Fibroblast of lung (primary cell): ENCODE measurements at regions not wholly inside any gene's neighbourhood (a gene's known extent, or its start where the extent isn't known, plus 50 kb on each side); places are given as distances from the start of the nearest gene placed in this dataset.

Experiments used
- DNase-seq, 2 donors: peaks; one replicate each; pipeline versions ENCODE4 v3.0.0 to v3.0.0-alpha.2; 2010; ENCODE audit warnings: low read depth in 2 of 2
- H2AFZ ChIP-seq: 2 replicates; pipeline ENCODE4 v1.5.1; 2012; ENCODE audit warnings: low read length, control low read depth, inconsistent platforms
- H3K27ac ChIP-seq: 2 replicates; pipeline ENCODE4 v1.5.1; 2011; ENCODE audit warnings: low read length, control low read depth; ENCODE audit not compliant: insufficient read depth
- H3K27me3 ChIP-seq: 2 replicates; pipeline ENCODE4 v1.5.1; 2011; ENCODE audit warnings: mild to moderate bottlenecking, low read length; ENCODE audit not compliant: control insufficient read depth, insufficient read depth
- H3K36me3 ChIP-seq: 2 replicates; pipeline ENCODE4 v1.5.1; 2011; ENCODE audit warnings: low read length; ENCODE audit not compliant: control insufficient read depth, insufficient read depth
- H3K4me1 ChIP-seq: 2 replicates; pipeline ENCODE4 v1.5.1; 2011; ENCODE audit warnings: low read length; ENCODE audit not compliant: control insufficient read depth, insufficient read depth; ENCODE audit errors: extremely low read depth
- H3K4me2 ChIP-seq: 2 replicates; pipeline ENCODE4 v1.5.1; 2011; ENCODE audit warnings: low read length, control low read depth; ENCODE audit not compliant: insufficient read depth; ENCODE audit errors: extremely low read depth
- H3K4me3 ChIP-seq, 4 experiments: fragments of 200-600 bp in 1 of 4; sonication (generic) in 1 of 4; replicated peaks in 1 of 4; 2 replicates each; pipeline ENCODE4 v1.5.1; 2011 to 2016; ENCODE audit warnings: low read length in 4 of 4, low read depth in 3 of 4, mild to moderate bottlenecking in 3 of 4, control low read depth in 2 of 4, inconsistent platforms in 1 of 4, mixed read lengths in 1 of 4; ENCODE audit not compliant: insufficient read depth in 1 of 4; ENCODE audit errors: control extremely low read depth in 1 of 4
- H3K79me2 ChIP-seq: 2 replicates; pipeline ENCODE4 v1.5.1; 2012; ENCODE audit warnings: mild to moderate bottlenecking, low read length, inconsistent platforms; ENCODE audit not compliant: control insufficient read depth, insufficient read depth
- H3K9ac ChIP-seq: 2 replicates; pipeline ENCODE4 v1.5.1; 2011; ENCODE audit warnings: mild to moderate bottlenecking, low read length, control low read depth; ENCODE audit not compliant: insufficient read depth
- H3K9me3 ChIP-seq: 2 replicates; pipeline ENCODE4 v1.5.1; 2012; ENCODE audit warnings: low read depth, low read length; ENCODE audit not compliant: control insufficient read depth, insufficient read depth
- H4K20me1 ChIP-seq: 2 replicates; pipeline ENCODE4 v1.5.1; 2011; ENCODE audit warnings: low read length; ENCODE audit not compliant: control insufficient read depth, insufficient read depth; ENCODE audit errors: extremely low read depth
- CTCF ChIP-seq, 2 donors: IDR thresholded peaks in 1 of 2; conservative IDR thresholded peaks in 1 of 2; 1 replicate in 1 of 2; 2 replicates in 1 of 2; pipeline ENCODE4 v1.5.1; 2011 to 2012; ENCODE audit warnings: low read length in 2 of 2, control low read depth in 1 of 2, inconsistent platforms in 1 of 2, low read depth in 1 of 2, mild to moderate bottlenecking in 1 of 2
- EZH2 ChIP-seq: IDR thresholded peaks from 2 replicates; pipeline ENCODE4 v1.5.1; 2012; ENCODE audit warnings: low read length, control low read depth, mild to moderate bottlenecking; ENCODE audit errors: missing control alignments

DNA sequence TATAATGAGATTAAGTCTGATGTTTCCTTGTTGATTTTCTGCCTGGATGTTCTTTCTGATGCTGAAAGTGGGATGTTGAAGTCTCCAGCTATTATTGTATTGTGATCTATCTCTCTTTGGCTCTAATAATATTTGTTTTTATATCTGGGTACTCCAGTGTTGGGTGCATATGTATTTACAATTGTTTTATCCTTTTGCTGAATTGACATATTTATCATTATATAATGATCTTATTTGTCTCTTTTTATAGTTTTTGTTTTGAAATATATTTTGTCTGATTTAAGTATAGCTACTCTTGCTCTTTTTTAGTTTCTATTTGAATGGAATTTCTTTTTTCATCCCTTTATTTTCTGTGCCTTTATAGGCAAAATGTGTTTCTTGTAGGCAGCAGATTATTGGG lies 522.2 kb upstream of the NEGR1 start:
- Histone ChIP-seq H3K27me3 (no peaks in the 10 kb centered on the region), H4K20me1 (no peaks in the 10 kb centered on the region), H3K36me3 (no peaks in the 10 kb centered on the region), H3K79me2 (no peaks in the 10 kb centered on the region), H3K27ac (no peak overlapping the region), H3K9ac (no peak overlapping the region), H3K4me3 (no peak overlapping the region), H3K9me3 (no peaks in the 10 kb centered on the region), H3K4me2 (no peak overlapping the region), H2AFZ (no peak overlapping the region), H3K4me1 (no peaks in the 10 kb centered on the region)
- DNase-seq = no peak
- TF ChIP-seq CTCF (conservative IDR thresholded peaks at IDR 0.05 in 1 of 2, IDR thresholded peaks at IDR 0.05 in 1 of 2; ENCODE audit: low read depth in 1 of 2, low read length in 2 of 2) (no peak), EZH2 (no peak)

GRCh38 chr1:72781038-72781437 lies 498.7 kb upstream of the NEGR1 start:
- H3K4me2 ChIP-seq = no peak overlapping the region
- no peak for DNase-seq
- H2AFZ ChIP-seq = no peak overlapping the region
- H3K36me3 ChIP-seq = no peaks in the 10 kb centered on the region
- no peak overlapping the region for H3K4me3 ChIP-seq
- H4K20me1 ChIP-seq = no peaks in the 10 kb centered on the region
- no peak overlapping the region for H3K27ac ChIP-seq
- H3K9me3 ChIP-seq = no peaks in the 10 kb centered on the region
- H3K4me1 ChIP-seq = no peaks in the 10 kb centered on the region
- no peaks in the 10 kb centered on the region for H3K79me2 ChIP-seq
- TF ChIP-seq EZH2 = no peak
- no peak for TF ChIP-seq CTCF (conservative IDR thresholded peaks at IDR 0.05 in 1 of 2, IDR thresholded peaks at IDR 0.05 in 1 of 2; ENCODE audit: low read depth in 1 of 2, low read length in 2 of 2)
- H3K27me3 ChIP-seq = no peaks in the 10 kb centered on the region
- H3K9ac ChIP-seq = no peak overlapping the region

DNA sequence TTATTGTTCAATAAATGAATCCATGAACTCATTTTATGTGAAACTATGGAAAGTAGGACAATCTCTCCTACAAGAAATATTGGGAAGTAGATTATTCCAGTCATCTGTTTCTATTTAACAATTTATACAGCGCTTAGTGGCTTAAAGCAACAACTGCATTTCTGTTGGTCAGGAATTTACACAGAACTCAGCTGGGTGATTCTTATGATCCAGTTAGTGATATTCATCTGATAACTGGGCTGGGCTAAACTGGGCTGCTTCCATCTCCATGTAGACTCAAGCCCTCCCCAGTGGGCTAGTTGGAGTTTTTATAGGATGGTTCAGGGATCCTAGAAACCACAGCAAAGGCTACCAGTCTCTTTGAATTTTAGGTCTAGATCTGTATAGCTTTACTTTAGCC lies 497.9 kb upstream of the NEGR1 start:
- H4K20me1 ChIP-seq = no peaks in the 10 kb centered on the region
- no peaks in the 10 kb centered on the region for H3K36me3 ChIP-seq
- H2AFZ ChIP-seq = no peak overlapping the region
- TF ChIP-seq EZH2 (no peak), CTCF (conservative IDR thresholded peaks at IDR 0.05 in 1 of 2, IDR thresholded peaks at IDR 0.05 in 1 of 2; ENCODE audit: low read depth in 1 of 2, low read length in 2 of 2) (no peak)
- H3K4me2 ChIP-seq = no peak overlapping the region
- no peak overlapping the region for H3K4me3 ChIP-seq
- no peaks in the 10 kb centered on the region for H3K9me3 ChIP-seq
- no peak for DNase-seq
- H3K27ac ChIP-seq = no peak overlapping the region
- no peak overlapping the region for H3K9ac ChIP-seq
- no peaks in the 10 kb centered on the region for H3K79me2 ChIP-seq
- H3K27me3 ChIP-seq = no peaks in the 10 kb centered on the region
- no peaks in the 10 kb centered on the region for H3K4me1 ChIP-seq
